ENCODE measurements at regions not wholly inside any gene's neighbourhood (a gene's known extent, or its start where the extent isn't known, plus 50 kb on each side); places are given as distances from the start of the nearest gene placed in this dataset.

- H3K4me1 ChIP-seq (ENCODE audit: low read depth): peaks cover 13% of the 10 kb centered on the region
- no peak for DNase-seq (ENCODE audit: low read depth in 1 of 2, low spot score in 1 of 2)
- no peaks in the 10 kb centered on the region for H3K27me3 ChIP-seq
- H3K36me3 ChIP-seq: no peaks in the 10 kb centered on the region
- no peak overlapping the region for H3K4me3 ChIP-seq
- TF ChIP-seq CTCF (IDR thresholded peaks at IDR 0.05; ENCODE audit: low read depth, low read length): no peak
- H3K9me3 ChIP-seq (ENCODE audit: low read depth): no peaks in the 10 kb centered on the region
- no peak overlapping the region for H3K27ac ChIP-seq
Measured at GRCh38 chr20:17827079-17827478, 127.3 kb downstream of the BANF2 start.

- Histone ChIP-seq H3K4me1 (ENCODE audit: low read depth) (peaks cover 13% of the 10 kb centered on the region), H3K9me3 (ENCODE audit: low read depth) (no peaks in the 10 kb centered on the region), H3K36me3 (no peaks in the 10 kb centered on the region), H3K27ac (no peak overlapping the region), H3K4me3 (no peak overlapping the region), H3K27me3 (no peaks in the 10 kb centered on the region)
- no peak for DNase-seq (ENCODE audit: low read depth in 1 of 2, low spot score in 1 of 2)
- TF ChIP-seq CTCF (IDR thresholded peaks at IDR 0.05; ENCODE audit: low read depth, low read length): no peak
Measured at GRCh38 chr20:17825960-17826843, 126.4 kb downstream of the BANF2 start.

- no peak overlapping the region for H3K4me3 ChIP-seq
- no peaks in the 10 kb centered on the region for H3K36me3 ChIP-seq
- H3K4me1 ChIP-seq (ENCODE audit: low read depth): peaks cover 13% of the 10 kb centered on the region
- no peak for TF ChIP-seq CTCF (IDR thresholded peaks at IDR 0.05; ENCODE audit: low read depth, low read length)
- no peak overlapping the region for H3K27ac ChIP-seq
- peak in 1 of 2 donors; percentile 46 for DNase-seq (ENCODE audit: low read depth in 1 of 2, low spot score in 1 of 2)
- H3K9me3 ChIP-seq (ENCODE audit: low read depth): no peaks in the 10 kb centered on the region
- no peaks in the 10 kb centered on the region for H3K27me3 ChIP-seq
Measured at GRCh38 chr20:17825252-17825959, 125.6 kb downstream of the BANF2 start.

- H3K9me3 ChIP-seq (ENCODE audit: low read depth): no peaks in the 10 kb centered on the region
- no peaks in the 10 kb centered on the region for H3K27me3 ChIP-seq
- H3K27ac ChIP-seq: no peak overlapping the region
- H3K4me3 ChIP-seq: no peak overlapping the region
- no peaks in the 10 kb centered on the region for H3K36me3 ChIP-seq
- H3K4me1 ChIP-seq (ENCODE audit: low read depth): peaks cover 13% of the 10 kb centered on the region
- TF ChIP-seq CTCF (IDR thresholded peaks at IDR 0.05; ENCODE audit: low read depth, low read length): no peak
- DNase-seq (ENCODE audit: low read depth in 1 of 2, low spot score in 1 of 2): no peak
Measured at GRCh38 chr20:17824676-17825251, 125.0 kb downstream of the BANF2 start.

GRCh38 chr20:17823409-17824144 lies 123.8 kb downstream of the BANF2 start:
- Histone ChIP-seq H3K36me3 (no peaks in the 10 kb centered on the region), H3K27me3 (no peaks in the 10 kb centered on the region), H3K27ac (no peak overlapping the region), H3K4me1 (ENCODE audit: low read depth) (peaks cover 13% of the 10 kb centered on the region), H3K4me3 (no peak overlapping the region), H3K9me3 (ENCODE audit: low read depth) (no peaks in the 10 kb centered on the region)
- DNase-seq (ENCODE audit: low read depth in 1 of 2, low spot score in 1 of 2): no peak
- no peak for TF ChIP-seq CTCF (IDR thresholded peaks at IDR 0.05; ENCODE audit: low read depth, low read length)

Data from cardiac muscle cell (in vitro differentiated cells and primary cell).